GM12878 (cell line): ENCODE measurements at regions not wholly inside any gene's neighbourhood (a gene's known extent, or its start where the extent isn't known, plus 50 kb on each side); places are given as distances from the start of the nearest gene placed in this dataset.

ENCODE experiments used
- ATAC-seq: fragments of 200-7000 bp; cut with Tn5 transposase; 3 replicates; pipeline ENCODE4 v1.9.1; 2020; ENCODE audit warnings: mild to moderate bottlenecking, moderate library complexity
- BruUV-seq: library from RNA; stranded (reverse); fragments of 400-500 nt; replicated peaks from 2 replicates; lab custom pipeline; 2021; lab: Mats Ljungman, UMichigan
- CTCF ChIA-PET: fragments of 300-600 bp; sonication (Branson Sonifier 250); formaldehyde crosslinking; extraction: SDS; loops from one replicate; lab custom pipeline; 2021; ENCODE audit warnings: inconsistent platforms; lab: Yijun Ruan, JAX
- POLR2A ChIA-PET: fragments of 350-600 bp; formaldehyde crosslinking; extraction: SDS; loops from one replicate; lab custom pipeline; 2021; ENCODE audit warnings: inconsistent platforms; lab: Charles Lee
- RAD21 ChIA-PET: fragments of 300-600 bp; sonication (Branson Sonifier 250); formaldehyde crosslinking; loops from one replicate; lab custom pipeline; 2023; ENCODE audit warnings: antibody characterized with exemption; ENCODE audit not compliant: unreplicated experiment; lab: Charles Lee
- SMC1A ChIA-PET: fragments of 300-600 bp; sonication (Branson Sonifier 250); formaldehyde crosslinking; loops from one replicate; lab custom pipeline; 2023; ENCODE audit not compliant: unreplicated experiment, uncharacterized antibody; lab: Charles Lee
- DNase-seq: peaks from one replicate; pipeline ENCODE4 v3.0.0-alpha.2; 2011; ENCODE audit warnings: low read depth, low spot score
- FAIRE-seq: peaks from 3 replicates; lab custom pipeline; 2011; peaks lifted over from hg19 to GRCh38; lab: Jason Lieb, UNC
- H2AFZ ChIP-seq: 2 replicates; pipeline ENCODE4 v1.6.0; 2011; ENCODE audit warnings: low read depth, low read length, control low read depth; ENCODE audit not compliant: control insufficient read depth
- H3K27ac ChIP-seq: 2 replicates; pipeline ENCODE4 v1.5.1; 2011; ENCODE audit warnings: control low read depth; ENCODE audit not compliant: control insufficient read depth, insufficient read depth
- H3K27me3 ChIP-seq, 2 experiments: replicated peaks in 1 of 2; 2 replicates each; pipeline versions ENCODE4 v1.6.0 to v1.6.1; 2011; ENCODE audit warnings: low read length in 1 of 2; ENCODE audit not compliant: control insufficient read depth in 2 of 2, insufficient read depth in 2 of 2
- H3K36me3 ChIP-seq, 2 experiments: 2 replicates each; pipeline ENCODE4 v1.5.1; 2011; ENCODE audit warnings: low read length in 1 of 2; ENCODE audit not compliant: control insufficient read depth in 2 of 2, insufficient read depth in 2 of 2
- H3K4me1 ChIP-seq: 2 replicates; pipeline ENCODE4 v1.6.1; 2011; ENCODE audit warnings: mild to moderate bottlenecking, low read length, moderate library complexity, mixed read lengths; ENCODE audit not compliant: control insufficient read depth, insufficient read depth
- H3K4me2 ChIP-seq: 2 replicates; pipeline ENCODE4 v1.6.0; 2011; ENCODE audit warnings: control low read depth; ENCODE audit not compliant: control insufficient read depth, insufficient read depth
- H3K4me3 ChIP-seq: fragments of 200-600 bp; sonication (generic); 2 replicates; pipeline ENCODE4 v1.5.1; 2016
- H3K79me2 ChIP-seq: 2 replicates; pipeline ENCODE4 v1.6.0; 2011; ENCODE audit warnings: low read length; ENCODE audit not compliant: control insufficient read depth, insufficient read depth
- H3K9ac ChIP-seq: 2 replicates; pipeline ENCODE4 v1.8.0; 2011; ENCODE audit warnings: low read length, control low read depth, mixed read lengths; ENCODE audit not compliant: control insufficient read depth, insufficient read depth
- H3K9me3 ChIP-seq: replicated peaks from 3 replicates; pipeline ENCODE4 v1.5.1; 2011; ENCODE audit warnings: mild to moderate bottlenecking, low read length; ENCODE audit not compliant: control insufficient read depth, insufficient read depth
- H4K20me1 ChIP-seq: 2 replicates; pipeline ENCODE4 v1.6.0; 2011; ENCODE audit not compliant: control insufficient read depth, insufficient read depth
- BACH1 ChIP-seq: fragments of 450-650 bp; IDR thresholded peaks from 2 replicates; pipeline ENCODE4 v1.6.1; 2017; ENCODE audit warnings: mild to moderate bottlenecking, borderline replicate concordance
- CREM ChIP-seq: IDR thresholded peaks from 2 replicates; pipeline ENCODE4 v1.6.1; 2014; ENCODE audit warnings: antibody characterized with exemption, low read depth
- DPF2 ChIP-seq: fragments of 450-650 bp; IDR thresholded peaks from 2 replicates; pipeline ENCODE4 v1.6.1; 2017; ENCODE audit warnings: mild to moderate bottlenecking
- EP300 ChIP-seq, 2 experiments: fragments of 150-350 bp in 1 of 2; IDR thresholded peaks; 2 replicates each; pipeline ENCODE4 v1.6.1; 2011 to 2012; ENCODE audit warnings: low read depth in 2 of 2, low read length in 2 of 2, borderline replicate concordance in 1 of 2, improper control_type of control experiment in 1 of 2, inconsistent platforms in 1 of 2; ENCODE audit not compliant: control insufficient read depth in 1 of 2
- FOS ChIP-seq: IDR thresholded peaks from 3 replicates; pipeline ENCODE4 v1.6.1; 2011; ENCODE audit warnings: borderline replicate concordance; ENCODE audit not compliant: insufficient read length; ENCODE audit errors: extremely low read depth
- IKZF1 ChIP-seq: fragments of 450-650 bp; conservative IDR thresholded peaks from 2 replicates; pipeline ENCODE4 v1.6.1; 2017; ENCODE audit warnings: antibody characterized with exemption, mild to moderate bottlenecking
- NFXL1 ChIP-seq: fragments of 450-650 bp; IDR thresholded peaks from 2 replicates; pipeline ENCODE4 v1.6.1; 2017; ENCODE audit warnings: antibody characterized with exemption, mild to moderate bottlenecking, borderline replicate concordance
- POU2F2 ChIP-seq: IDR thresholded peaks from 3 replicates; pipeline ENCODE4 v1.6.1; 2011; ENCODE audit warnings: low read depth, mild to moderate bottlenecking, low read length, borderline replicate concordance
- RELB ChIP-seq: fragments of 450-650 bp; IDR thresholded peaks from 2 replicates; pipeline ENCODE4 v1.6.1; 2017; ENCODE audit warnings: low read depth, mild to moderate bottlenecking, moderate library complexity
- RFX5 ChIP-seq: IDR thresholded peaks from 2 replicates; pipeline ENCODE4 v1.6.1; 2011; ENCODE audit warnings: low read depth, low read length, improper control_type of control experiment
- SP1 ChIP-seq: IDR thresholded peaks from one replicate; pipeline ENCODE4 v1.6.1; 2011; ENCODE audit warnings: low read depth, low read length
- ZBED1 ChIP-seq: IDR thresholded peaks from 2 replicates; pipeline ENCODE4 v1.6.1; 2016; ENCODE audit warnings: borderline replicate concordance
- ZZZ3 ChIP-seq: IDR thresholded peaks from 2 replicates; pipeline ENCODE4 v1.6.1; 2011; ENCODE audit warnings: low read depth; ENCODE audit not compliant: control insufficient read depth, insufficient read length
- WGBS: methylation state at CpG from one replicate; pipeline ENCODE4 v1.1.6; 2016; ENCODE audit warnings: low lambda C conversion rate; ENCODE audit not compliant: insufficient replicate concordance, insufficient coverage; ENCODE audit errors: missing lambda C conversion rate; 5-methylcytosine and 5-hydroxymethylcytosine counted together
- in situ Hi-C: fragments of 300-500 bp; cut with MboI; formaldehyde crosslinking; loops from 9 replicates; pipeline ENCODE4 v1.14.3; 2018; ENCODE audit warnings: mixed read lengths
- intact Hi-C: fragments of 100-400 bp; cut with micrococcal nuclease; formaldehyde crosslinking; loops from one replicate; pipeline ENCODE4 v1.14.2; 2022; ENCODE audit not compliant: unreplicated experiment
- TF ChIP-seq, protein P1 (sequence below): IDR thresholded peaks from 2 replicates; pipeline ENCODE4 v1.6.1; 2012; ENCODE audit warnings: low read depth, low read length, improper control_type of control experiment
- TF ChIP-seq, protein P2 (sequence below): IDR thresholded peaks from 2 replicates; pipeline ENCODE4 v1.6.1; 2011; ENCODE audit warnings: borderline replicate concordance, low read depth, mild to moderate bottlenecking, moderate library complexity, mixed read lengths, low read length; ENCODE audit not compliant: insufficient read depth; ENCODE audit errors: extremely low read length

DNA sequence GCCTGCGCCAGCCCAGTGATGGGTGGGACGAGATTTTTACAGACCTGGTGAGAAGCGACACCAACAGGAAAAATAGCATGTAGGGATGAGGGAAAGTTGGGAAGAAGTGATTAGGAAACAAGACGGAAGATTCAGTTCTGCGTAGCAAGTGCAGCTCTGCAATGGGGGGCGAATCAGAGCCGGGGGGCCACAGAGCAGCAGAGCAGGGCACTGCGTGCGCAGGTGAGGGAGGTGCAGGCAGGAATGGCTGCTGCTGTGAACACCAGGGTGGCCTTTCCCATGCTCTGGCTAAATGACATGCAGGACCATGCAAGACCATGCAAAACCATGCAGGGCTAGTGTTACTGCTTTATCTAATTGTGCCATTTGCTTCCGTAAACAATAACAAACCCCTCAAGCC lies 442.7 kb upstream of the FRG1 start:
- in situ Hi-C loops (no loop called here), intact Hi-C loops (no loop called here)
- peaks cover 1% of the 10 kb centered on the region; the same call in 1 of the 3 replicates for H3K9me3 ChIP-seq
- H3K27ac ChIP-seq, result no peak overlapping the region
- no peaks in the 10 kb centered on the region for H3K36me3 ChIP-seq
- no peak overlapping the region for H2AFZ ChIP-seq
- no peak for DNase-seq
- BruUV-seq, result no TSS peak
- CTCF ChIA-PET, result no interaction called here
- POLR2A ChIA-PET, result no interaction called here
- no peaks in the 10 kb centered on the region for H3K4me1 ChIP-seq
- WGBS, result 46% methylated on average over 10 of the region's 10 CpGs
- ATAC-seq, result no peak
- no peak overlapping the region for H3K4me3 ChIP-seq
- H3K9ac ChIP-seq, result no peak overlapping the region
- TF ChIP-seq ZZZ3, result no peak
- TF ChIP-seq, protein P1, sequence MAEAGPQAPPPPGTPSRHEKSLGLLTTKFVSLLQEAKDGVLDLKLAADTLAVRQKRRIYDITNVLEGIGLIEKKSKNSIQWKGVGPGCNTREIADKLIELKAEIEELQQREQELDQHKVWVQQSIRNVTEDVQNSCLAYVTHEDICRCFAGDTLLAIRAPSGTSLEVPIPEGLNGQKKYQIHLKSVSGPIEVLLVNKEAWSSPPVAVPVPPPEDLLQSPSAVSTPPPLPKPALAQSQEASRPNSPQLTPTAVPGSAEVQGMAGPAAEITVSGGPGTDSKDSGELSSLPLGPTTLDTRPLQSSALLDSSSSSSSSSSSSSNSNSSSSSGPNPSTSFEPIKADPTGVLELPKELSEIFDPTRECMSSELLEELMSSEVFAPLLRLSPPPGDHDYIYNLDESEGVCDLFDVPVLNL, result no peak
- TF ChIP-seq NFXL1, result no peak
- TF ChIP-seq IKZF1, result no peak
- no peak for TF ChIP-seq FOS
- no peak for TF ChIP-seq EP300 (IDR thresholded peaks at IDR 0.05; ENCODE audit: borderline replicate concordance in 1 of 2, control insufficient read depth in 1 of 2, low read depth in 2 of 2, low read length in 2 of 2)
- TF ChIP-seq BACH1, result no peak
- no peaks in the 10 kb centered on the region for H3K27me3 ChIP-seq
- RAD21 ChIA-PET, result no interaction called here
- no peaks in the 10 kb centered on the region for H3K79me2 ChIP-seq
- no peak for FAIRE-seq
- H3K4me2 ChIP-seq, result no peak overlapping the region
- H4K20me1 ChIP-seq, result no peaks in the 10 kb centered on the region
- SMC1A ChIA-PET, result no interaction called here

GRCh38 chr4:189498457-189498856 lies 442.2 kb upstream of the FRG1 start:
- in situ Hi-C loops, result no loop called here
- H3K36me3 ChIP-seq, result no peaks in the 10 kb centered on the region
- no peak overlapping the region for H3K9ac ChIP-seq
- H3K27me3 ChIP-seq, result no peaks in the 10 kb centered on the region
- SMC1A ChIA-PET, result no interaction called here
- H3K9me3 ChIP-seq, result peaks cover 1% of the 10 kb centered on the region; the same call in 1 of the 3 replicates
- no peaks in the 10 kb centered on the region for H4K20me1 ChIP-seq
- ATAC-seq (no peak), DNase-seq (no peak), FAIRE-seq (no peak)
- 4% methylated on average over 8 of the region's 8 CpGs for WGBS
- CTCF ChIA-PET, result no interaction called here
- POLR2A ChIA-PET, result no interaction called here
- H3K4me3 ChIP-seq, result no peak overlapping the region
- intact Hi-C loops, result no loop called here
- no peaks in the 10 kb centered on the region for H3K4me1 ChIP-seq
- H3K27ac ChIP-seq, result no peak overlapping the region
- H3K79me2 ChIP-seq, result no peaks in the 10 kb centered on the region
- H3K4me2 ChIP-seq, result no peak overlapping the region
- RAD21 ChIA-PET, result no interaction called here
- BruUV-seq, result no TSS peak
- H2AFZ ChIP-seq, result no peak overlapping the region
- TF ChIP-seq RELB, result no peak
- no peak for TF ChIP-seq RFX5
- no peak for TF ChIP-seq ZBED1
- no peak for TF ChIP-seq NFXL1
- TF ChIP-seq POU2F2, result no peak
- TF ChIP-seq SP1, result no peak
- TF ChIP-seq, protein P2, sequence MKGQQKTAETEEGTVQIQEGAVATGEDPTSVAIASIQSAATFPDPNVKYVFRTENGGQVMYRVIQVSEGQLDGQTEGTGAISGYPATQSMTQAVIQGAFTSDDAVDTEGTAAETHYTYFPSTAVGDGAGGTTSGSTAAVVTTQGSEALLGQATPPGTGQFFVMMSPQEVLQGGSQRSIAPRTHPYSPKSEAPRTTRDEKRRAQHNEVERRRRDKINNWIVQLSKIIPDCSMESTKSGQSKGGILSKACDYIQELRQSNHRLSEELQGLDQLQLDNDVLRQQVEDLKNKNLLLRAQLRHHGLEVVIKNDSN, result no peak
- TF ChIP-seq CREM, result no peak
- TF ChIP-seq DPF2, result no peak
